ENCODE measurements at regions not wholly inside any gene's neighbourhood (a gene's known extent, or its start where the extent isn't known, plus 50 kb on each side); places are given as distances from the start of the nearest gene placed in this dataset.

DNA sequence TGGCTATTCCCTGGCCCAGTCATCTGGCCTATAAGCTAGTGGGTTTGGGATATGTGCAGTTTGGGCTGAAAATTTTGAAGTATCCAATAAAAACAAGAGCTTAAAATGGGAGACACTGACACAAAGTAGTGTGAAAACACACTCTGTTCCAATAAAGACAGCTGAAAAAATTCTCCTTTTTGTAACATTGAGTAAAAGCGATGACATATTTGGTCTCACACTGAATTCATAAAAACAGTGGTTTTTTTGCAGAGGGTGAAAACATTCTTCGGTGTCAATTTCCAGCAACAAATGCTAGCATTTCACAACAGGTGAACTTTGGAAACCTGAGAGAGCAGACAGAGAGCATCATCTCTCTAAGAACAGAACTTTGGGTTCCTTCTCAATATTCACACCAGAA is 142.2 kb downstream of the OSR1 start:
- H3K36me3 ChIP-seq (ENCODE audit: control insufficient read depth, insufficient read depth, low read length) = no peaks in the 10 kb centered on the region
- intact Hi-C loops (cut with micrococcal nuclease) = no loop called here
- no peak overlapping the region for H3K4ac ChIP-seq (ENCODE audit: low read depth, low read length)
- no peak for DNase-seq
- no TSS peak for BruUV-seq (replicated peaks)
- H3K23ac ChIP-seq (ENCODE audit: low read depth, low read length) = no peak overlapping the region
- no peak overlapping the region for H2AK9ac ChIP-seq (replicated peaks; ENCODE audit: low read depth, low read length, poor library complexity)
- H3K79me1 ChIP-seq (ENCODE audit: low read depth in 1 of 2, low read length in 2 of 2) = no peaks in the 10 kb centered on the region
- peaks cover 7% of the 10 kb centered on the region; the same call in 1 of the 2 replicates for H3K4me1 ChIP-seq (ENCODE audit: control insufficient read depth, insufficient read depth, low read length)
- CTCF ChIA-PET = no interaction called here
- no peak overlapping the region for H2BK5ac ChIP-seq (ENCODE audit: low read depth, low read length, poor library complexity, severe bottlenecking)
- WGBS, 2 experiments (ENCODE audit: extremely low coverage in 2 of 2, insufficient read length in 1 of 2) = no CpG with 5 or more reads among the region's 2 CpGs
- POLR2A ChIA-PET (ENCODE audit: unreplicated experiment) = no interaction called here
- H2AK5ac ChIP-seq (ENCODE audit: low read depth, low read length) = no peak overlapping the region
- no peak overlapping the region for H3K56ac ChIP-seq (ENCODE audit: extremely low read depth, insufficient read depth, low read length)
- TF ChIP-seq CHD1 (IDR thresholded peaks at IDR 0.05; ENCODE audit: low read depth, low read length) = no peak
- no peak for TF ChIP-seq MAZ (IDR thresholded peaks at IDR 0.05; ENCODE audit: borderline replicate concordance, low read depth, low read length)
- no peak for TF ChIP-seq CEBPB (IDR thresholded peaks at IDR 0.05; ENCODE audit: low read depth, low read length)
- no peak for TF ChIP-seq MAFK (IDR thresholded peaks at IDR 0.05; ENCODE audit: low read depth, low read length)
- TF ChIP-seq POLR2A (IDR thresholded peaks at IDR 0.05; ENCODE audit: low read depth, low read length) = no peak
- H3K4me3 ChIP-seq (ENCODE audit: insufficient read depth, low read depth, low read length) = no peak overlapping the region
- H3K9me3 ChIP-seq (ENCODE audit: control insufficient read depth, insufficient read depth, low read length) = no peaks in the 10 kb centered on the region
- no peak overlapping the region for H2BK15ac ChIP-seq (ENCODE audit: low read depth, low read length)
- H3K4me2 ChIP-seq (ENCODE audit: low read depth, low read length) = no peak overlapping the region
- H4K8ac ChIP-seq (ENCODE audit: low read depth in 2 of 2, low read length in 2 of 2) = no peak overlapping the region
- ATAC-seq (ENCODE audit: low read depth) = no peak
- no peak overlapping the region for H4K91ac ChIP-seq (ENCODE audit: insufficient read depth, low read depth, low read length)
- H3K14ac ChIP-seq (replicated peaks; ENCODE audit: low read depth, low read length) = no peak overlapping the region
- H3K27ac ChIP-seq (ENCODE audit: insufficient read depth, low read length) = no peak overlapping the region
- H4K20me1 ChIP-seq (ENCODE audit: insufficient read depth, low read length) = no peaks in the 10 kb centered on the region
- H2AFZ ChIP-seq (replicated peaks; ENCODE audit: low read length, poor library complexity) = no peak overlapping the region
- no peak overlapping the region for H3K9ac ChIP-seq (ENCODE audit: low read depth, low read length)
- no peak overlapping the region for H2BK20ac ChIP-seq (ENCODE audit: low read depth, low read length)
- no peaks in the 10 kb centered on the region for H3K9me1 ChIP-seq (ENCODE audit: insufficient read depth, low read length)
- in situ Hi-C loops (cut with MboI; ENCODE audit: low sequenced_read_pairs) = no loop called here
- dilution Hi-C loops (cut with HindIII; ENCODE audit: low sequenced_read_pairs, unreplicated experiment) = no loop called here
- H4K5ac ChIP-seq (ENCODE audit: low read depth, low read length) = no peak overlapping the region
- no peaks in the 10 kb centered on the region for H3K27me3 ChIP-seq (ENCODE audit: control insufficient read depth, insufficient read depth, low read length)
- no peak overlapping the region for H3K18ac ChIP-seq (ENCODE audit: low read depth, low read length)
- H2BK120ac ChIP-seq (ENCODE audit: low read depth, low read length) = no peak overlapping the region

All from IMR-90 (cell line).